ENCODE measurements at regions not wholly inside any gene's neighbourhood (a gene's known extent, or its start where the extent isn't known, plus 50 kb on each side); places are given as distances from the start of the nearest gene placed in this dataset.
"Not testable (repeated sequence)": the region's sequence is repeated elsewhere in the genome, so short reads cannot be mapped to it uniquely, and the experiment has no call there.

GRCh38 chr10:65166272-65166671 is 1645.1 kb downstream of the REEP3 start:
- BruUV-seq (replicated peaks), result no TSS peak
- H3K27me3 Mint-ChIP-seq (ENCODE audit: unreplicated experiment), result no peaks in the 10 kb centered on the region
- CTCF ChIA-PET, result no interaction called here
- H3K9me3 Mint-ChIP-seq (ENCODE audit: low read depth, unreplicated experiment), result peaks cover 5% of the 10 kb centered on the region
- H3K4me1 Mint-ChIP-seq (ENCODE audit: low read depth, unreplicated experiment), result no peaks in the 10 kb centered on the region
- TF ChIP-seq CTCF (IDR thresholded peaks at IDR 0.05; ENCODE audit: unreplicated experiment), result no peak
- intact Hi-C loops (cut with micrococcal nuclease; ENCODE audit: unreplicated experiment), result no loop called here
- no peak overlapping the region for H3K4me3 Mint-ChIP-seq (ENCODE audit: low read depth, unreplicated experiment)
- no peak for DNase-seq
- H3K27ac Mint-ChIP-seq (ENCODE audit: unreplicated experiment), result no peak overlapping the region
- no peaks in the 10 kb centered on the region for H3K36me3 Mint-ChIP-seq (ENCODE audit: insufficient read depth, unreplicated experiment)

- Mint-ChIP-seq H3K27ac (ENCODE audit: unreplicated experiment) (no peak overlapping the region), H3K9me3 (ENCODE audit: low read depth, unreplicated experiment) (peaks cover 5% of the 10 kb centered on the region), H3K4me3 (ENCODE audit: low read depth, unreplicated experiment) (no peak overlapping the region), H3K36me3 (ENCODE audit: insufficient read depth, unreplicated experiment) (no peaks in the 10 kb centered on the region), H3K4me1 (ENCODE audit: low read depth, unreplicated experiment) (no peaks in the 10 kb centered on the region), H3K27me3 (ENCODE audit: unreplicated experiment) (no peaks in the 10 kb centered on the region)
- no peak for DNase-seq
- no TSS peak for BruUV-seq (replicated peaks)
- no peak for TF ChIP-seq CTCF (IDR thresholded peaks at IDR 0.05; ENCODE audit: unreplicated experiment)
- intact Hi-C loops (cut with micrococcal nuclease; ENCODE audit: unreplicated experiment), result no loop called here
- CTCF ChIA-PET, result no interaction called here
Measured at GRCh38 chr10:65172249-65172648, 1651.0 kb downstream of the REEP3 start.

DNA sequence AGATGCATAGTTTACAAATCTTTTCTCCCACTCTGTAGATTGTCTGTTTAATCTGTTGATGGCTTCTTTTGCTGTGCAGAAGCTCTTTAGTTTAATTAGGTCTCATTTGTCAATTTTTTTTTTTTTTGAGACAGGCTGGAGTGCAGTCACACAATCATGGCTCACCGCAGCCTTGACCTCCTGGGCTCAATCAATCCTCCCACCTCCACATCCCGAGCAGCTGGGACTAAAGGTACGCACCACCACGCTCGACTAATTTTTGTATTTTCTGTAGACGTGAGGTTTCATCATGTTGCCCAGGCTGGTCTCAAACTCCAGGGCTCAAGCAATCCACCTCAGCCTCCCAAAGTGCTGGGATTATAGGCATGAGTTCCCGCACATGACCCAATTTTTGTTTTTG is 1655.8 kb downstream of the REEP3 start:
- intact Hi-C loops (cut with micrococcal nuclease; ENCODE audit: unreplicated experiment), result no loop called here
- H3K36me3 Mint-ChIP-seq (ENCODE audit: insufficient read depth, unreplicated experiment), result no peaks in the 10 kb centered on the region
- DNase-seq, result no peak
- no peaks in the 10 kb centered on the region for H3K27me3 Mint-ChIP-seq (ENCODE audit: unreplicated experiment)
- H3K27ac Mint-ChIP-seq (ENCODE audit: unreplicated experiment), result no peak overlapping the region
- no peak overlapping the region for H3K4me3 Mint-ChIP-seq (ENCODE audit: low read depth, unreplicated experiment)
- no peaks in the 10 kb centered on the region for H3K4me1 Mint-ChIP-seq (ENCODE audit: low read depth, unreplicated experiment)
- BruUV-seq (replicated peaks), result no TSS peak
- CTCF ChIA-PET, result interaction anchor here (0.6 kb wide), 1 partner anchor 751 kb away, joined by 3 read pairs; no protein-coding TSS in a partner anchor
- TF ChIP-seq CTCF (IDR thresholded peaks at IDR 0.05; ENCODE audit: unreplicated experiment), result no peak
- no peaks in the 10 kb centered on the region for H3K9me3 Mint-ChIP-seq (ENCODE audit: low read depth, unreplicated experiment)

- no peaks in the 10 kb centered on the region for H3K36me3 Mint-ChIP-seq (ENCODE audit: insufficient read depth, unreplicated experiment)
- H3K9me3 Mint-ChIP-seq (ENCODE audit: low read depth, unreplicated experiment), result no peaks in the 10 kb centered on the region
- BruUV-seq (replicated peaks), result no TSS peak
- H3K27me3 Mint-ChIP-seq (ENCODE audit: unreplicated experiment), result no peaks in the 10 kb centered on the region
- TF ChIP-seq CTCF (IDR thresholded peaks at IDR 0.05; ENCODE audit: unreplicated experiment), result no peak
- H3K27ac Mint-ChIP-seq (ENCODE audit: unreplicated experiment), result no peak overlapping the region
- H3K4me3 Mint-ChIP-seq (ENCODE audit: low read depth, unreplicated experiment), result no peak overlapping the region
- no peak for DNase-seq
- CTCF ChIA-PET, result no interaction called here
- intact Hi-C loops (cut with micrococcal nuclease; ENCODE audit: unreplicated experiment), result no loop called here
- no peaks in the 10 kb centered on the region for H3K4me1 Mint-ChIP-seq (ENCODE audit: low read depth, unreplicated experiment)
Measured at GRCh38 chr10:65183236-65183635, 1662.0 kb downstream of the REEP3 start.

DNA sequence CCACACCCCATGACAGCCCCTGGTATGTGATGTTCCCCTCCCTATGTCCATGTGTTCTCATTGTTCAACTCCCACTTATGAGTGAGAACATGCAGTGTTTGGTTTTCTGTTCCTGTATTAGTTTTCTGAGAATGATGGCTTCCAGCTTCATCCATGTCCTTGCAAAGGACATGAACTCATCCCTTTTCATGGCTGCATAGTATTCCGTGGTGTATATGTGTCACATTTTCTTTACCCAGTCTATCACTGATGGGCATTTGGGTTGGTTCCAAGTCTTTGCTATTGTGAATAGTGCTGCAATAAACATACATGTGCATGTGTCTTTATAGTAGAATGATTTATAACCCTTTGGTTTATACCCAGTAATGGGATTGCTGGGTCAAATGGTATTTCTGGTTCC is 1665.5 kb downstream of the REEP3 start:
- CTCF ChIA-PET; H3K4me1 Mint-ChIP-seq (ENCODE audit: low read depth, unreplicated experiment); BruUV-seq (replicated peaks); H3K36me3 Mint-ChIP-seq (ENCODE audit: insufficient read depth, unreplicated experiment); H3K9me3 Mint-ChIP-seq (ENCODE audit: low read depth, unreplicated experiment); DNase-seq; H3K27ac Mint-ChIP-seq (ENCODE audit: unreplicated experiment); H3K27me3 Mint-ChIP-seq (ENCODE audit: unreplicated experiment); intact Hi-C loops (cut with micrococcal nuclease; ENCODE audit: unreplicated experiment); H3K4me3 Mint-ChIP-seq (ENCODE audit: low read depth, unreplicated experiment): not testable (repeated sequence)
